ENCODE measurements at regions not wholly inside any gene's neighbourhood (a gene's known extent, or its start where the extent isn't known, plus 50 kb on each side); places are given as distances from the start of the nearest gene placed in this dataset.

DNA sequence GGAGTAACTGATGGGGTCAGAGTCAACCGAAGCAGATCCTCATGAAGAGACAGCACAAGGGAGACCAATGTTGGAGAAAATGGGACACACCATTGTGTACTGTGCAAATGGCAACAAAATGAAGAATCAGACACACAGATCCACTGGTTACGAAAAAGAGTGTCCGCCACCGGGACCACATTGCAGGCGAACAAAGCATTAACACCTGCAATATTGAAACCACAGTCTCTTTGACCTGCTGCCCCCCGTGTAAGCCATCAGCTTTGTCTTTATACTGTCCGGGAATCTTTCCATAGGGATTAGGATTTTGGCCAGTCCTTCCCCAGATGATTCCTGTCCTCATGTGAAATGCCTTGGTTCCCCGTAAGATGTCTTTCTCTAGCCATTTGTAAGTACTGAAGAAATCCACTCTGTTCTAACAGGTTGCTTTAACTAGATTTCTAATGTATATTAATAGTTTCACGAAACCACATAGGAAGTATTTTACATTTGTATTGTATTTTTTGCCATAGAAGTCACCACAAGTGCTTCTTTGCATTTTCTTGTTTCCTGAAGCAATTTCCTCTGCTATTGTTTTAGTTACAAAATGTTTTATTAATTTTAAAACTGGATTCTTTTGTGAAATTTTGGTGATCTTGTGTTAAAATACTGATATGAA, 140.8 kb upstream of the NFE2L3 start:
- no peak for DNase-seq

DNA sequence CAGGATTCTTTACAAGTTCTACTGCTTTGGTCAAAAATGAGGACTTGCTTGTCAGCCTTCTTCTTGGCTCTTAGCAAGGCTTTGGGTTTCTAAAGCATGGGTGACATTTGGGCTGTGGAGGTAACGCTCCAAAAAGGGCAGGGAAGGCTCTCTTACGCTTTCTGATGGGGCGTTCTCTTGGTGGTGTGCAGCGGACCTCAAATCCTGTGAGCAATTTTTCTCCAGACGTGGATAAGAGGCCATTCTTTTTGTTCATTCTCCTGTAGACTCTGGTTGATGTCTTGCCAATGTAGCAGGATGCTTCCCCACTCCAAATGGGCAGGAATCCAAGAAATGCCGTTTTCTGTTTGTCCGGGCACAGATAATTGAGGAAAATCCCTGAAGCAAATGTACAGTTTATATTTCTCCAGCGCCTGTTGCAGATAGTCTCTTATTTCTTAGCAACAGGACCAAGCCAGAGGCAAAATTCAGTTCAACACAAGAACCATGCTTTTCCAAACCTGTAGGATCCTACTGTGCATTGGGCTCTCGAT, 138.4 kb upstream of the NFE2L3 start:
- no peak for DNase-seq

DNA sequence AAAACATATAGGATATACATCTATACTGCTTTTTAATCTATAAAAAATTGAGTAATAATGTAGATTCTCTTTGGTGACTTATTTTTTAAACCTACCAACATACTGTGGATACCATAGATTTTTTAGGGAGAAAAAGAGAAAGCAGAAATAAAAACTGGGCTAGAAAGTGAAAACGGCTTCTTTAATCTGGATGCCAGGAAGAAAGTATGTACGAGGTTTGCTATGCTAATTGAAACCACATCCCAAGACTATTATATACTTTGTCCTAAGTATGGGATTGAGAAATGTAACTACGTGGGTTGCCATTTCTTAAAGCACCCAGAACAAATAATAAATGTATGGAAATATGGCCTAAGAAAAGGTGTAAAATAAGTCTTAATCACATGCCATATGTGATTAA, 129.0 kb upstream of the NFE2L3 start:
- DNase-seq, result no peak

DNA sequence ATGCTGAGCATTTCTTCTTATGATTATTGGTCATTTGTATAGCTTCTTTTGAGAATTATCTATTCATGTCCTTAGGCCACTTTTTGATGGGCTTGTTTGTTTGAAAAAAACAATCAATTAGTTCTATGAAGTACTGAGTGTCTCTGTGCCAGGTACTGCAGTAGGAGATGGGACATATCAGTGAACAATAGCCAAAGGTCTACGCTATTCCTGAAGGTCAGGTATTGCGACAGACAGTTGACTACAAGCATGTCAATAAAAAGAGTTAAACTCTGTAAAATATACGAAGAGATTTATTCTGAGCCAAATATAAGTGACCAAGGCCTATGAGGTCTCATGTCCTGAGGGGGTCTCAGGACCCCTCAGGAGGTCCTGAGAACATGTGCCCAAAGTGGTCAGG, 122.1 kb upstream of the NFE2L3 start:
- no peak for DNase-seq

DNA sequence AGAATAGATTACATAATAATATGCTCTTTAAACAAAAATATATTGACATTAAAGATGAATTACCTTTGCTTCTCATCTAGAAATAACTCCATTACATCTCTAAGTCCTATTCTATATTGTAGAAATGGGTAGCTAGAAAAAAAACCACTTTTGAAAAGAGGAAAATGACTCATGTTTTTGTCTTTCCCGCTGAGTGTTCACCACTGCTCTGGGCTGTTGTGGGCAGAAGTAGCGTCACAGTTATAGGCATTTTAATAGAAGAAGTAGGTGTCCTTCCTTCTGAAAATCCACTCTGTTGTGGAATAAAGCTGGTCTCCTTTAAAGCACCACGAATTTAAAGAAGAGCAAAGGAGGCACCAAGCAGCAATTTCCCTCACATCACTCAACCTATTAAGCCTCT, 117.6 kb upstream of the NFE2L3 start:
- no peak for DNase-seq

DNA sequence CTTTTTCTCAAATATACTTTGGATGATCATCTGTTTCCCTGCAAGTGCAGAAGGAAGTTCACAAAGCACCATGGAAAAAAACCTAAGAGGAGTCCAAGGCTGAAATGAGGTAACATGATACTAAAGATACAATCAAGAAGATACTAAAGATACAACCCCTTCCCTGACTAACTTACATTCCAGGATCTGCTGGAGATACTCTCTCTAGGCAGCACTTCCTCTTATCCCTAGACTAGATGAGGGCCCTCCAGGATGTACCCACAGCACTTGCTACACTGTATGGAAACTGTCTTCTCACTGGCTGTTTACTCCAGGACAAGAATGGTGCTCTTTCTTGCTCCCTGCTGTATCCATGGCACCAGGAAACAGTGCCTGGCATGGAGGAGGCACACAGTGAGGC, 116.4 kb upstream of the NFE2L3 start:
- DNase-seq, result no peak

DNA sequence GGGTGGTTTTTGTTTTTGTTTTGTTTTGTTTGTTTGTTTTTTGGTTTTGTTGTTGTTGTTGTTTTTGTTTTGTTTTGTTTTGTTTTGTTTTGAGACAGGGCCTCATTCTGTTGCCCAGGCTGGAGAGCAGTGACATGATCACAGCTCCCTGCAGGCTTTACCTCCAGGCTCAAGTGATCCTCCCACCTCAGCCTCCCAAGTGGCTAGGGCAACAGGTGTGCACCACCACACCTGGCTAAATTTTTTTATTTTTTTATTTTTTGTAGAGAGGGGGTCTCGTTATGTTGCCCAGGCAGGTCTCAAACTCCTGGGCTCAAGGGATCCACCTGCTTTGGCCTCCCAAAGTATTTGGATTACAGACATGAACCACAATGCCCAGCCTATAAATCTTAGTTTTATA, 115.9 kb upstream of the NFE2L3 start:
- no peak for DNase-seq

DNA sequence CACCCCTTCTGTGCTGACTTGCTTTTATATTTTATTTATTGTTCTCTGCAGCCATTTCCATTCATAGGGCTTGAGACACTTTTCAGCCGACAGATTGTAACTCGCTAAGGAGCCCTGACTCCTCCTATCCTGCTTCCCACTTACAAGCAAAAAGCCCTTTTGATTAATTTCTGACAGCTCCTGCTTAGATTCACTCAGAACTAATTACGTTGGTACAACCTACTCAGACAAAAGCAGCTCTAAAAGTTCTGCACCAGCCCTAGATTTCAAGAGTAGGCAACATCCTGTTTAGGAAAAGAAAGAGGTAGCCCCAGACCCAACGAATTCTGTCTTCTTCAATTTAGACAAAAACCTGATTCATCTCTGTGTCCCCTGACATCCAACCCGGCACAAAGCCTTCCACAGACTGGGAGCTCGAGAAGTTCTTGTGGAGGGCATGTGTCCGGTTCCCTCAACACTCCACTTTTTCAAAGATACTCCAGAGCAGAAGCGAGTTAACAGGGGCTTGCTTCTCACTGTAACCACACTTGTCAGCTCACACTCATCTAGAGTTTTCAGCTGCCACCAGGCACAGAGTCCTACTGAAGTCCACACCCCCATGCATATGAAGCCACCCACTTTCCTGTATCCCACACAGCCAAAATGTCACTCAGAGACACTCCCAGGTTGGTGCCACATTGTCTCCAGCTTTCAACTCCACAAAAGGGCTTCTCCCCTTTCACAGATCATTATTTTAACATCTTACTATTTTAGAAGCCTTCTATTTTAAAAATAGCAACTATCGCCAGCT, 113.6 kb upstream of the NFE2L3 start:
- peak in 1 of 6 experiments; percentile 16 for DNase-seq

DNA sequence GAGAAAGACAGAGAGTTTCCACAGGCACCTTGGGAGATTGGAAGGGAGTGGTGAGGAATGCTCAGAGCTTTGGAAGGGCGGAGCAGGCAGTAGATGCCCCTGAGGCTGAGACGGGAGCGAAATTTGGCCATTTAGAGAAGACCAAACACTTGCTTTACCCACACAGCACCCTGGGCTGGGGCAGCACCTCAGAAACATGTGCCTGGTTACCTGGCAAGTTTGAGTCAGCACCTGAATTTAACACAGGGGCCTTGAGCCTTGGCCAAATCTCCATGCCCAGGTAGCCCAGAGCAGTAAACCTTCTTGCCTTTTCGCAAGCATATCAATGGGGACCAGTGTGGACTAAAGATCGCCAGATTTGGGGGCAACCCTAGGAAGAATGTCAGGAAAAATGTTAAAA, 111.9 kb upstream of the NFE2L3 start:
- no peak for DNase-seq

DNA sequence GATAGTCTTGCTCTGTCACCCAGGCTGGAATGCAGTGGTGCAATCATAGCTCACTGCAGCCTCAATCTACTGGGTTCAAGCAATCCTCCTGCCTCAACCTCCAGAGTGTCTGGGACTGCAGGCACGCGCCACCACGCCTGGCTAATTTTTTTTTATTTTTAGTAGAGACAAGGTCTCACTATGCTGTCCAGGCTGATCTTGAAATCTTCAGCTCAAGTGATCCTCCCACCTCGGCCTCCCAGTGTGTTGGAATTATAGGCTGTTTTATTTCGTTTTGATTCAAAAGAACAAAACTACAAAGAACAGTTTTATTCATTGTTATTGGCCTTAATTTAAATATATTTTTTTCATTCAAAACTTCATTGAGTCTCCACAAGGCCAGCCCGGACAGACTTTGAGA, 109.8 kb upstream of the NFE2L3 start:
- no peak for DNase-seq

DNA sequence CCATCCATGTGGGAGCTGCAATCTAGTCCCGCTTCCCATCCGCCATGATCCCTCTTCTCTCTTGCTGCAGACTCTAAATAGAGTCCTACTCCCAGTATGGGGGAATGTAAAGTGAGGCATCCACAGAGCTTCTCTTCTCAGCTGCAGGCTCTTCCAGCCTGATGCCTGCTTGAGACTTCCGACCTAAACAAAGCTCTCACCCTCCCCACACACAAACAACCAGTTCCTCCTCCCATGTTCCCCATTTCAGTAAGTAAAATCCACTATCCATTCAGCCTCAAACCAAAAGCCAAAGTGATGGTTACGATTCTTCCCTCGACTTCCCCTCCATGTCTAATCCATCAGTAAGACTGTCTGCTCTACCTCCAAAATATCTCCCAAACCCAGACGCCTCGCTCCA, 108.2 kb upstream of the NFE2L3 start:
- no peak for DNase-seq

DNA sequence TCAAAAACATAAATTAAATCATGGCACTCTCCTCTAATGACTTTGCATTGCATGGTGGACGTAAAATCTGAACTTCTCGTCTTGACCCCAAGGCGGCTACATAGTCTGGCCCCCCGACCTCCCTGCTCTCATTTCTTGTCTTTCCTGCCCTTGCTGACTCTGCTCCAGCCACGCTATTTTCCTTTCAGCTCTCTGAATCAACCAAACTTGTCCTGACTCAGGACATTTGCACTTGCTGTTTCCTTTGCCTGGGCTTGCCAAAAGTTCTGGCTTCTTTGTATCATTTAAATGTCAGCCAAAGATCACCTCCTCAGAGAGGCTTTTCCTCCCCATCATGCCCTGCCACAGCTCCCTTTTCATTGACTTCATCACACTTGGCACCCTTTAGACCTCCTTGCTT, 107.7 kb upstream of the NFE2L3 start:
- no peak for DNase-seq

DNA sequence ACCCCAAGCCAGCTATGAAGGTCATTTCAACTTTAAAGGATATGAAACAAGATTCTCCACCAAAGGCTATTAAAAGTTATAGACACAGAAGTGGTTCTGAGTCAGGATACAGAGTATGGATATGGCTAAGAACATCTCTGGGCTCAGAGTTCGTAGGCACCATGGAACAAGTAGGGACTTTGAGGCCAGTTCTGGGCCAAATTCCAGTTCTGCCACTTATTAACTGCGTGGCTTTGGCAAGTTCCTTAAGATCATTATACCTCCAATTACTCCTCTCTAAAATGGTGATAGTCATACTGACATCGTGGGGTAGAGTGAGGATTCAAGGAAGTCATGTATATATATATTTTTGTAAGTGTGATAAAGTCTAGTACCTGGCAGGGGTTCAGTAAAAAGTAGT, 105.8 kb upstream of the NFE2L3 start:
- no peak for DNase-seq

DNA sequence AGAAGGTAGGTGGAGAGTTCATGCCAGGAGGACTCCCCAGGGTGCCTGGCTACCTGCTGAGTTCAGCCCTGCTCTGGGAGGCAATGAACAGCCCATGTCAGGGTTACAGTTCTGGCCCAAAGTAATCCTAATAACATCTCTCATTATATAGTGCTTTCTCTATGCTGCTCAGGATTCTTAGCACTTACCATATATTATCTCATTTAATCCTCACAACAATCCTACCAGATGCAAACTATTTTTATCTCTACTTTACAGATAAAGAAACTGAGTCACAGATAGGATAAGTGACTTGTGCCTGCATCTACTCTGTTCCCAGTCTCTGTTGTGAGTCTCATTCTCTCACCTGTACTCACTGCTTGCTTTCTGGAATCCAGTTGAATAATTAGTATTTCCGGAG, 105.1 kb upstream of the NFE2L3 start:
- no peak for DNase-seq

DNA sequence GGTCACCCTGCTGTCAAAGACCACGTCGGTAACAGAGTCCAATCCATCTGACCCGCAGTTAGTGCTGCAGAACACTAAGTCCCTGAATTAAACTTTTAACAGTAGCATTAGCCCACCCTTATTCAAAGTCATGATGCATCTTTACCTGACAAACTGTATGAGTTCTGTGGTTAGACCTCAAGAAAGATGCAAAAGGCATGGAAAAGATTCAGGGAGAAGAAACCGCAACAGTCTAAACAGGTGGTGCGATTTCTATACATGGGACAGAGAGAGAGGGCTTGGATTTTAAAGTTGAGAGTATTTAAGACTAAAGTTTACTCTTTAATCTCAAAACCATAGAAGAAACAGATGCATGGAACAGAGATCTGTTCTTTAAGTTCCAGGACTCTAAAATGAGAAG, 103.3 kb upstream of the NFE2L3 start:
- no peak for DNase-seq

DNA sequence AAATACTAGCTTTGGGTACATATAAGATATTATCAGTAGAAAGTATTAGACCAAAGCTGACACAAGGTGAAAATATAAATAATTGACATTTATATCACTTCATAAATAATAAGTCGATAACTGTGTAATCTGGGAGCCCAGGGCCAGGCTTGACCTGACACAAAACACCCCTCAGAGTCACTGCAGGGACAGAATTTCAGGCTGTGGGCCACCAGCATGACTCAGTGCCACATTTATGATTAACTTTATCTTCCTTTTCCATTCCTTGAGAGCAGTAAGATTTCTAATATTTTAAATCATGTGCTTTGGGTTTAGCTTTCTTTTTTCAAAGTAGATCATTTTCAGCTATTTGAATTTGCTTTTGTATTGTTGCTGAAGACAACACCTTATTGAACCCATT, 102.9 kb upstream of the NFE2L3 start:
- no peak for DNase-seq

DNA sequence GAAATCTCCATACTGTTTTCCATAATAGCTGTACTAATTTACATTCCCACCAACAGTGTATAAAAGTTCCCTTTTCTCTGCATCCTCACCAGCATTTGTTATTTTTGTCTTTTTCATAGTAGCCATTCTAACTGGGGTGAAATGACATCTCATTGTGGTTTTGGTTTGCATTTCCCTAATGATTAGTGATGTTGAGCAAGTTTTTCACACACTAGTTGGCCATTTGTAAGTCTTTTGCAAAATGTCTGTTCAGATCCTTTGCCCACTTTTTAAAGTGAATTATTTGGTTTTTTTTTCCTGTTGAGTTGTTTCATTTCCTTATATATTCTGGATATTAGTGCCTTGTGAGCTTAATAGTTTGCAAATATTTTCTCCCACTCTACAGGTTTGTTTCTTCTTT, 101.0 kb upstream of the NFE2L3 start:
- no peak for DNase-seq

DNA sequence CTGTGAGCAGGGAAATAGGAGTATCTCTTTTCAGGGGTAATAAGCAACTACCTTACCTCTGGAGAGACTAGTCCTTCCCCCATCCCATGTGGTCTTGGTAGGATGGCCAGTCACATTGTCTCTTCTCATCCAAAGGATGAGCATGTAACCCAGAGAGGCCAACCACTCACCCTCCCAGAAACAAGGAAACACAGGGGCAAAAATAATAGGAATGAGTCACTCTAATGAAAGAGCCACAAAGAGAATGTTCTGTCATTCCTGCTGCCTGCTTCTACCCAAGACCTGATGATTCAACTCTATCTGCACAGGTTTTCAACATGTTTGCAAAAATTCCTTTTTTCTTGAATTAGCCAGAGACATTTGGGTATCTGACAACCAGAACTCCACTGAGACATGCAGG, 99.3 kb upstream of the NFE2L3 start:
- DNase-seq, result no peak

DNA sequence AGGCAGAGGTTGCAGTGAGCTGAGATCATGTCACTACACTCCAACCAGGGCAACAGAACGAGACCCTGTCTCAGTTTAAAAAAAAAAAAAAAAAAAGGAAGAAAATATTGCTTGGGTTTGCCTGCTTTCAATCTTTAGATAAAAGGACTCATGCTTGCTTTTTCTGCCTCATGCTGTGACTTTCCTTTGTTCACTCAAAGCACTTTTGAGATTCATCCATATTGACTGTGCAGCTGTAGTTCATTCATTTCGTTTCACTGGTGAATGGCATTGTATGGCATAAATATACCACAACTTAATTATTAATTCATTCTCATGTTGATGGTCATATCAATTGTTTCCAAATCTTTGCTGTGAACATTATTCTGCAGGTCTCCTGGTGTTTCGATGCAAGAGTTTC, 97.6 kb upstream of the NFE2L3 start:
- no peak for DNase-seq

DNA sequence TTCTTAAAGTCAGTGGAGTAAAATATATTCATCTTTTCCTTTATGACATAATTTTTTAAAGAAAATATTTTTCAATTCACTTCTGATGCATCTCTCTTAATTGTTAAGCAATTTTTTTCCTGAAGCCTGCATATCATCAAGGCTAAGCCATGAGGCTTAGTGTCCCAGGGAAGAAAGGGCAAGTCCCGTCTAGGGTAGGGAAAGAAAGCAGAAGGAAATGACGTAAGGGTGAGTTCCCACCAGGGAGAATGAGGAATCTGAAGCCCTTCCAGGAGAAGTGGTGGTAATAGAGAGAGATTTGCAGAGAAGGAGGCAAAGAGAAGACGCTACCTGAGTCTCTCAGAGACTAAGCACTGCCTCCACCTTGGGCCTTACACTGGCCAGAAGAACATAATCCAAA, 96.8 kb upstream of the NFE2L3 start:
- DNase-seq, result no peak

DNA sequence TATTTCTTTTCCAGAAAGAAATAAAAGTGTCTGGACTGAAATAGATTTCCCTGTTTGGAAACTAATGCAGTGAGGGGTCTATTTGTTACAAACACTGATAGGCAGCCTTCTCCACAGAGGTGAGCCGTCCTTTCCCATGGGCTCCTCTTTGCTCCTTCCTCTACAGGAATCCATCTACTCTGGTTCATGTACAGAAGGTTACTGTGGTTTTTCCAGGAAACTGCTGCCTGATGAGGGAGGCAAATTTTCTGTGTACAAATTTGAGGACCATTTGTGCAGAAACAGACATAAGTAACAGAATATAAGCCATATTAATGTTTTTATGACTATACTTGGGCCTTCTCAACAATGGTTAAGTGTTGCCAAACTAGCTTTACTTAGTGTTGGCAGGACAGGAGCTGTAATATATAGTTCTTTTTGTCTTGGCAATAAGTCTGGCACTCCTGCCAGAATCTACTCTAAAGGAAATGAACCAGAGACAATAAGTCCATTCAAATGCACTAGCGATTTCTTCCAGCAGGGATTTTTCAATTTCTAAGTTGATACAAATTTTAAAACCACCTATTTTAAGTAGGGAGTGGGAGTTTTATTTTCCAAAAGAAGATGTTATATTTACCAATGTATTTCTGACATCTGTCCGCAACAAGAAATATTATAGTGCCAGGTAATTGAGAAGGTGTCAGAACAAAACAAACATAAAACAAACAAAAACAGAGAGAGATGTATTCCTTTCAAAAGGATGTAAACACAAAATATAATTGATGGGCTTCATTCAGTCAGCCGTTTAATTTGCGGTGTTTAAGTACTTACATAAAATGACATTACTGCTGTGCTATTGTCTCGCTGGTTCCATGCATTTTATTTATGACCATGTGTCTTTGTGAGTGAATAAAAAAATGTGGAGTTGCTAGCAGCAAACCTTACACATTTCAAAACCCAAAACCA, 91.0 kb upstream of the NFE2L3 start:
- DNase-seq, result no peak

DNA sequence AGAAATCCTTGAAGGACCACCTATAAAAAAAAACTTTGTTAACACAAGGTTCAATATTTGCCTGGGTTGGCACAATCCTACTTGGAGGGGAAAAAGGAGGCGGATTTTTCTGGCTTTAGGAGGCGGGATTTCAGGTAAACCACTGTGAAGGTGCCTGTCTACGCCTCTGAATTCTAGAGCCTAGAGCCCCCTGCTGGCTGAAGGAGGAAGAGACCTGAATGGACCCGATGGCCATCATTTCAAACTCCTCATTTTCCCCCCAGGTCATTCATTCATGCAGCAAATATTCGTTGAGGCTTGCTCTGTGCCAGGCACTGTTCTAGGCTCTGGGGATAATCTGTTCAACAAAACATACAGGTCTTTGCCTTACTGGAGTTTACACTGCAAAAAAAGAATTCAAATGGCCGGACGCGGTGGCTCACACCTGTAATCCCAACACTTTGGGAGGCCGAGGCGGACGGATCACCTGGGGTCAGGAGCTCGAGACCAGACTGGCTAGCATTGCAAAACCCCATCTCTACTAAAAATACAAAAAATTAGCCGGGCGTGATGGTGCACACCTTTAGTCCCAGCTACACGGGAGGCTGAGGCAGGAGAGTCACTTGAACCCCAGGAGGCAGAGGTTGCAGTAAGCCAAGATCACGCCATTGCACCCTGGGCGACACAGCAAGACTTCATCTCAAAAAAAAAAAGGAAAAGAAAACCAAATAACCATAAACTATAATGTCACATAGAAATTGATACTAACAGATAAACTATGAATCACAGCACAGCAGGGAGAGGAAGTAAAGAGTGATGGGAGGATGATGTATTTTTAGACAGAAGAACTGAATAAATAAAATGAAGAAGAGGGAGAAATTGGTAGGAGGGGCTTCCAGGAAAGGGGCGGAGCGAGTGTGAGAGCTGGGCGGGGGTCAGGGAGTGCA, 90.1 kb upstream of the NFE2L3 start:
- DNase-seq, result peak; percentile 41 to 71 (median 50)

Measured in stimulated activated naive CD4-positive, alpha-beta T cell (primary cell).